ENCODE measurements at regions not wholly inside any gene's neighbourhood (a gene's known extent, or its start where the extent isn't known, plus 50 kb on each side); places are given as distances from the start of the nearest gene placed in this dataset.

- no peak for DNase-seq (ENCODE audit: low read depth in 2 of 3, low spot score in 2 of 3)
Observed at GRCh38 chr1:201609661-201610318, 70.9 kb downstream of the NAV1 start.

DNA sequence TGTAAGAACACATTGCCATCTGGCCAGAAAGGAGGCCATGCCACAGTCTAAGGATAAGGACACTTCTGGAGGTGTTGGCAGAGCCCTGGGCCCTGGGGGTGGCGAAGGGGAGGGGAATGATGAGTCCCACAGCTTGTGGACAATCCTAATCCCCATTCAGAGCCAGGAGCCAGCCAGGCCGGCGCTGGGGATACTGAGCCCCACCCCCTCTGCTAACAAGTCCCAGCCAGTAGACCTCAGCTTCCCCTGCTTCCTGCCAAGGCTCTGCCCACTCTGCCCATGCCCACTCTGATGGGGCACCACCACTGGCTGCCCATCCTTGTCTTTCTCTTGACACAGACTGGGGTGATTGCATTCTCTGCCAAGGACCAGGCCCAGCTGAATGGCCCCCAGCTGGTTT, 71.9 kb downstream of the NAV1 start:
- DNase-seq (ENCODE audit: low read depth in 2 of 3, low spot score in 2 of 3) = no peak

GRCh38 chr1:201612645-201613044, 73.7 kb downstream of the NAV1 start:
- DNase-seq (ENCODE audit: low read depth in 2 of 3, low spot score in 2 of 3) = no peak

DNA sequence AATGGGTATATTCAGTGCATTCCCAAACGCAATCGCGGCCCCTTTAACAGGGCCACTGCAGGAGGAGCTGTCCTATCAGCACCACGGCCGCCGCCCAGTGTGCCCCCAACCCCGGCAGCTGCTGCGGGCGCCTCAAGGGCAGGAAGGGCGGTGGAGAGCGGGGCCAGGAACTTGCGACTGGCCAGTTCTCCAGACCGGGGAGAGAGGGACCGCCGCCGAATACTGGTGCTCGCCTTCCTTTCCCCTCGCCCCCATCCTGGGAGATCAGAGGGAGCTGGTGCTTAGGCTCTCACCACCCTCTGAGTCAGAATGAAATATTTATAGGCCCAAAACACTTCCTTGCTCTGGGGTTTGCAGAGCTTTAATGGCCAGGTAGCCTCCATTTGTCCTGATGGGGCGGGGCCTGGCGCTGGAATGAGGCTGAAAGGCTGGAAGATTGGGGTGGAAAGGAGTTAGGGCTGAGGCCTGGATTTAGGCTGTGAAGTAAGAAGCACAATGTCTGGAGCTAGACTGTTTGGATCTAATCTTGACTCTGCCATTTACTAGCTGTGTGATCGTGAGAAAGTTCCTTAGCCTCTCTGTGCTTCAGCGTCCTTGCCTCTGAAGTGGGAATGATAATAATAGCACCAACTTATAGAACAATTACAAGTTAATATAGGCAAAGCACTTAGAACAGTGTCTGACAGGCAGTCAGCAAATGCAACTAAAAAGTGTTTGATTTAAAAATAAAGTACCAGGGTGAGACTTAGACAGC, 75.5 kb downstream of the NAV1 start:
- DNase-seq (ENCODE audit: low read depth in 2 of 3, low spot score in 2 of 3) = no peak

DNA sequence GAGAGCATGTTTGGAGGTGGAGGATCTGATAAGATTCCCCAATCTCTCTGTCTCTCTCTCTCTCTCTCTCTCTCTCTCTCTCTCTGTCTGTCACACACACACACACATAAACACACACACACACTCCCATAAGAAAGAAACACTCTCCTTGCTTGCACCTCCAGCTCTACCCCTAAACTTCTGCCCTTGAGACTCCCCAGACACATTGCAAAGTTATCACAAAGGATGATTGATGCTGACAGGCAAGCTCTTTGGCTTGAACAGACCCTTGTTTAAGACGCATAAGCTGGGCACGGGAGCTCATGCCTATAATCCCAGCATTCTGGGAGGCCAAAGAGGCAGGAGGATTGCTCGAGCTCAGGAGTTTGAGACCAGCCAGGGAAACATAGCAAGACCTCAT, 78.2 kb downstream of the NAV1 start:
- DNase-seq (ENCODE audit: low read depth in 2 of 3, low spot score in 2 of 3) = no peak

DNA sequence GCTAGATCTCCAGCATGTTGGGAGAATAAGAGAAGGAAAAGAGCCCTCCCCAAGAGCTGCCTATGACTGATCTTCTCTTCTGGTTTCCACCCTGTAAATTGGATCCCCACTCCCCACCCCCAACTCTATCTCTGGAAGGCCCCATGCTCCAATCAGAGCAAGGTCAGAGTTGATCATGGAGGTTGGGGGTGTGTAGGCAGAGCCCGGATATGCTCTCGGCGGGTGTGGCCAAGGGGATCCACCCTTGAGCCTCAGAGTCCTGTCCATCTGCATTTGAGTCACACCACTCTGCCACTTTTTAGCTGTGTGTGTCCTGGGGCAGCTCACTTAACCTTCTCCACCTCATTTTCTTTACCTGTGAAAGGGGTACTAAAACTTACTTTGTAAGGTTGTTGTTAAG, 79.5 kb downstream of the NAV1 start:
- no peak for DNase-seq (ENCODE audit: low read depth in 2 of 3, low spot score in 2 of 3)

DNA sequence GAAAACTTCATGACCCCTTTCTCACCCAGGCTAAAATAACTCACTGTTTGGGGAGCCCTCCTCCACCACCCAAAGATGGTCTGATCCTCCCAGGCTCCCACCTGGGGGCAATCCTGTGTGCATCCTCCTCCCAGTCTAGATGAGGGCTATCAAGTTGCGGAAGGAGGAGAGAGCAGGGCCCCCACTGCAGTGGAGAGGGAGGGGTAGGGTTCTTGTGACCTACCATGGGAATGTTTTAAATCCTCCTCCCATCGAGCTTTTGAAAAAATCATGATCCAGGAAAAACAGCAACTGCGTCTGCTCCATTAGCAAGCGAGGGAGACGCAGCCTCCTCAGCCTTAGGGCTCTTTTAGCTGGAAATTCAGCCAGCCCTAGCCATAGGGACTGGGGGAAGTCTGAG, 80.0 kb downstream of the NAV1 start:
- DNase-seq (ENCODE audit: low read depth in 2 of 3, low spot score in 2 of 3) = no peak

GRCh38 chr1:201619513-201619912, 80.6 kb downstream of the NAV1 start:
- no peak for DNase-seq (ENCODE audit: low read depth in 2 of 3, low spot score in 2 of 3)

DNA sequence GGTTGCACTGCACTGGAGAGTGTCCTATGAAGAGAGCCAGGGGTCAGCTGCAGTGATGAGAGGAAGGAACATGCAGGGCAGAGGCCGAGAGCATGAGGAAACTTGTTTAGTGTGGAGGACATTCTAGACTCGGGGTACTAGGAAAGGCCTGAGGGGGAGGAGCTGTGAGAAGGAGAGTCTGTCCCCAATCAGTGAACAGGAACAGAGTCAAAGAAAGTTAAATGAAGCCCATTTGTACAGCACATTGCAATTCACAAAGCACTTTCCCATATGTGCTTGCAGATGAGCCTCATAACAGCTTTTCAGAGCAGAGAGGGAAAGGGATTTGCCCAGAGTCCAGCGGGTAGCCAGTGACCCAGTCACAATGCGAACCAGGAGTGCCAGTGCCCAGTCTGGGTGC, 83.4 kb downstream of the NAV1 start:
- DNase-seq (ENCODE audit: low read depth in 2 of 3, low spot score in 2 of 3) = no peak

DNA sequence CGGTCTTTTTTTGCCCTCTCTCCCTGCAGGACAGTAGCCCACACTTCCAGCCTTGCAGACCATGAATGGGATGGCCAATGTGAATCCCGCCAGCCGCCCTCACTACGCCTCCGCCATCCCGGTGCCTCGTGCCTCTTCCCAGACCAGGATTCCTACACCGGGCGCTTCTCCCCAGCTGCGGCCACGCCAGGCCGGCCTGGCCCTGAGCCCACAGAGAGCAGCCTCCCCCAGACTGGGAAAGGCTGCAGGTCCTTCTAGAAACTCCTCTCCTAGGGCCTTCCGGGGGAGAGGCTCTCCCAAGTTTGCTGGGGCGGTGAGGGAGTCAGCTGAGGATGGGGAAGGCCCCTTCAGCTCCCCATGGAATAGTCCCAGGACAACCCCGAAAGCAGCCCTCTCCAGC, 83.9 kb downstream of the NAV1 start:
- DNase-seq (ENCODE audit: low read depth in 2 of 3, low spot score in 2 of 3) = no peak

DNA sequence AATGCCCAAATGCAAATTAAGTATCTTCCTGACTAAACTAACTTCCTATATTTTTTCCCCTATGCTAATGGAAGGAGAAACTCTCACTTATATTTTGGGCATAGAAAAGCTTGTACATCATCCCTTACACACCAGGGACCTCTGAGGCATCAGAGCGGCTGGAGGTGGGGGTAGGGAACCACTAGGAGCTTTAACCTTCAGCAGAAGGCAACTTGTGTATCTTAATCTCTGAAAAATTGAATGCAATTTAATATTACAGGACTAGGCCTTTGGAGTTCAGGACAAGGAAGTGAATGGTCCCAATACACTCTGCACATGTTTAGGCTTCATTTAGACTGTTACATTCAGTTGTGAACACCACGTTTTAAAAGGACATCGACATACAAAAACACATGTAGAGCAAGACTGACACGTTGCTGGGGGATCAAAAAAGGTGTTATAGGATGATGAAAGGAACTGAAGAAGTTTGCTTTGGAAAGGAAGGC, 85.9 kb downstream of the NAV1 start:
- no peak for DNase-seq (ENCODE audit: low read depth in 2 of 3, low spot score in 2 of 3)

DNA sequence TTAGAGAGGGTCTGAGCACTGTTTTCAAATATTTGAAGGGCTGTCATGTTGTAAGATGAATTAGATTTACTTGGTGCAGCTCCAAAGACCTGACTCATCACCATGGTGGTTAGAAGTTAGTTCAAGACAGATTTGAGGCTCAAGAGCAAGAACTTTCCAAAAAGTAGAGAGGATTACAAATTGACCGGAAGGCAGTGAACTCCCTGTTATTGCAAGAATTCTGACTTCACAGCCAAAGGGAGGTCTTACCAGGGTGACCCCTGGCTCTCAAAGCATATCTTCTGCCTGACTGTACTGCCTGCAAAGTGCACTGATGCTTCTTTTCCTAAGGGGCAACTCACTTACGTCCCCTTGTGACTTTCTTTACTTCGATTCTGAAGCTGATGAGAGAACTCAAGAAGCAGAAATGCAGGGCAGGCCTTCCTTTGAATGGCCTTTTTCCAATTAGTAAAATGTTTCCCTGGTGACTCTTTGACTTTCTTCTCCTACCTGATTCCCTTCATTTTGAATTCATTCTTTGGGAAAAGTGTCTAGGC, 86.4 kb downstream of the NAV1 start:
- no peak for DNase-seq (ENCODE audit: low read depth in 2 of 3, low spot score in 2 of 3)

DNA sequence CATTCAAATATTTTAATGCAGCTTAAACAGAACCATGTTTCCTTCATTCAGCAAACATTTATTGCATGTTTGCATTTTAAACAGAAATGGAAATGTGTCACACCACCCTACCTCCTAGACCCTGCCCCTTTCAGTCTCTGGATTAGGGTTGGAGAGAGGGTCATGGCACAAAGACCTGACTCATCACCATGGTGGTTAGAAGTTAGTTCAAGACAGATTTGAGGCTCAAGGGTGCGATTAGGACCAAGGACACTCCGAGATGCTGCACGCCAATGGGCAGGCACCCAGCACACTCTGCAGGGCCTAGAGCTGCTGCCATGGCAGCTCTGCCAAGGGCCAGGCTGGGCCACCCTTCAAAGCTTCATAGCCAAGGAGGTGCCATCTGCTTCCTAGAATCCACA, 86.9 kb downstream of the NAV1 start:
- DNase-seq (ENCODE audit: low read depth in 2 of 3, low spot score in 2 of 3) = no peak

GRCh38 chr1:201626629-201627275, 87.8 kb downstream of the NAV1 start:
- no peak for DNase-seq (ENCODE audit: low read depth in 2 of 3, low spot score in 2 of 3)

DNA sequence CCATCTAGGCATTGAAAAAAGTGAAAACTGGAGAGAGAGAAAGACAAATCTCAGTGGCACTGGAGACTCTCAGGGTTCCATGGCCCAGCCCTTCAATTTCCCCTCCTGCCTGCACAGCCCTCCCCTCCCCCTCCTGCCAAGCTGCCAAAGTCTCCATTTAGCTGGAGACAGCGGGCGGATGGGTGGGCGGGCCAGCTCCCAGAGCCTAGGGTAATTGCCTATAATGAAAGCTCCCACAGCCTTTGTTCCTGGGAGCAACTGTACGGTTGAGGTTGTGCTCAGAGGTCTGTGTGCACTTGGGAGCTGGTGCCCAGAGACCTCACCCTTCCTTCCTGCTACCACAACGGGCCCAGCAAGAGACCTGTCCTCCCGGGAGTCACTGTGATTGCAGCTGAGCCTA, 89.6 kb downstream of the NAV1 start:
- DNase-seq (ENCODE audit: low read depth in 2 of 3, low spot score in 2 of 3) = no peak

GRCh38 chr1:201630582-201630981, 91.7 kb downstream of the NAV1 start:
- DNase-seq (ENCODE audit: low read depth in 2 of 3, low spot score in 2 of 3) = no peak

DNA sequence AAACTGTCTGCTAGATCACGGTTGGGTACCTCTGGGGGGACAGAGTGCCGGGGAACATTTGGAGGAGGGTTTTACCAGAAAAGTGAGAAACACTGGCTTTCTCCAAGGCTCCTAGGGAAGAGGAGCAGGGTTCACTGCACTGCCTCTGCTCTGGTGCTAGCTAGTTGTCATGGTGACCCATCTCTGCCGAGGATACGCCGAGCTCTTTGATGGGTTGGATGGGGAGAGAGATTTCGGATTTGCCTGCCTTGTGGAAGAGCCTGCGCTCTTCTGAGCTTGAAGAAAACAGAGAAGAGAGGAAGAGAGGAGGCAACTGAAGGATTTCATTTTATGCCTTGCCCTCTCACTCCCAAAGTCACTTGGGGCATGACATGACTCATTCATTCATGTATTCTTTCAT, 92.1 kb downstream of the NAV1 start:
- DNase-seq (ENCODE audit: low read depth in 2 of 3, low spot score in 2 of 3) = no peak

GRCh38 chr1:201632364-201632952, 93.5 kb downstream of the NAV1 start:
- no peak for DNase-seq (ENCODE audit: low read depth in 2 of 3, low spot score in 2 of 3)

- no peak for DNase-seq (ENCODE audit: low read depth in 2 of 3, low spot score in 2 of 3)
Observed at GRCh38 chr1:201633297-201633696, 94.4 kb downstream of the NAV1 start.

GRCh38 chr1:201633811-201634210, 94.9 kb downstream of the NAV1 start:
- no peak for DNase-seq (ENCODE audit: low read depth in 2 of 3, low spot score in 2 of 3)

- no peak for DNase-seq (ENCODE audit: low read depth in 2 of 3, low spot score in 2 of 3)
Observed at GRCh38 chr1:201634261-201634660, 95.3 kb downstream of the NAV1 start.

DNA sequence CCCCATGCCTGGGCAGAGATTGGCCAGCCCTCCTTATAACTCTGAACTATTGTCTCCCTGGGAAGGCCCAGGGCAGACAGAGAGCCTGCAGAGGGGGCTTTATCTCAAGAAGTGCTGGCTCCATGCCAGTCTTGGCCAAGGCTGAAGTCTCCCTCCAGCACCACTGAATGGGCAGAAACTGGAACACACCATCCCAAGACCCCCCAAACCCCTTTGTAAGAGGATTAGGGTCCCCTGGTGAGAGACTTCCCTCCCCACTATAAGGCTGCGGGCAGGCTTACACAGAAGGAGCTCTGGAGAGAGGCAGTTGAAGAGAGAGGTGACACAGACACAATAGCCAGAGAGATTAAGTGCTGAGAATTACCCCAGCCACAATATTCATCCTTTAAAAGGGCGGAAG, 97.2 kb downstream of the NAV1 start:
- no peak for DNase-seq (ENCODE audit: low read depth in 2 of 3, low spot score in 2 of 3)
